ENCODE measurements at regions not wholly inside any gene's neighbourhood (a gene's known extent, or its start where the extent isn't known, plus 50 kb on each side); places are given as distances from the start of the nearest gene placed in this dataset.

DNA sequence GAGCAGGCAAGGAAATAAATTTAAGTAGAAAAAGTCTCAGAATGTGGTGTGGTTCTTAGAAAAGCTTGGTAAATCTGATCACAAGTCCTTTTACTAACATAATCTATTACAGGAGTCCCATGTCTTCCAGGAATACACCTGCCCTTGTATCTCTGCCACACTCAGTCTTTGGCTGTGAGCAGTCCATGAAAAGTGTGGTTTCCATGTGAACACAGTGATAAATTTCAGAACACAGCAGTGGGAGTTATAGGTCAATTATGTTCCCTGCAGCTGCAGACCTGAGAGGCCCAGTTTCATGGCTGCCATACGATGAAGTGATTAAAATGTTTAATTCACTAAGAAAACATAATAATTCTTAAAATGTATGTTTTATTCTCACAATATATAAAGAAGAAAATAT, 366.9 kb upstream of the STAC start:
- no peak overlapping the region for H3K4me3 ChIP-seq (ENCODE audit: low read depth, low read length)
- POLR2A ChIA-PET, result no interaction called here
- H3K9me3 ChIP-seq (ENCODE audit: control insufficient read depth, insufficient read depth, low read depth, low read length), result no peaks in the 10 kb centered on the region
- no peak overlapping the region for H3K27ac ChIP-seq (ENCODE audit: extremely low read depth, low read depth, low read length)
- no peaks in the 10 kb centered on the region for H3K36me3 ChIP-seq (ENCODE audit: control insufficient read depth in 2 of 2, insufficient read depth in 1 of 2, low read length in 2 of 2)
- no peak for TF ChIP-seq ZNF48 (tag by site-specific recombination; IDR thresholded peaks at IDR 0.05)
- TF ChIP-seq ZBTB7A (tag by site-specific recombination; IDR thresholded peaks at IDR 0.05; ENCODE audit: low read depth), result no peak
- no peak for TF ChIP-seq ZNF239 (tag by site-specific recombination; IDR thresholded peaks at IDR 0.05)
- no peak for TF ChIP-seq ZBTB8A (tag by site-specific recombination; IDR thresholded peaks at IDR 0.05)
- TF ChIP-seq, protein P1, sequence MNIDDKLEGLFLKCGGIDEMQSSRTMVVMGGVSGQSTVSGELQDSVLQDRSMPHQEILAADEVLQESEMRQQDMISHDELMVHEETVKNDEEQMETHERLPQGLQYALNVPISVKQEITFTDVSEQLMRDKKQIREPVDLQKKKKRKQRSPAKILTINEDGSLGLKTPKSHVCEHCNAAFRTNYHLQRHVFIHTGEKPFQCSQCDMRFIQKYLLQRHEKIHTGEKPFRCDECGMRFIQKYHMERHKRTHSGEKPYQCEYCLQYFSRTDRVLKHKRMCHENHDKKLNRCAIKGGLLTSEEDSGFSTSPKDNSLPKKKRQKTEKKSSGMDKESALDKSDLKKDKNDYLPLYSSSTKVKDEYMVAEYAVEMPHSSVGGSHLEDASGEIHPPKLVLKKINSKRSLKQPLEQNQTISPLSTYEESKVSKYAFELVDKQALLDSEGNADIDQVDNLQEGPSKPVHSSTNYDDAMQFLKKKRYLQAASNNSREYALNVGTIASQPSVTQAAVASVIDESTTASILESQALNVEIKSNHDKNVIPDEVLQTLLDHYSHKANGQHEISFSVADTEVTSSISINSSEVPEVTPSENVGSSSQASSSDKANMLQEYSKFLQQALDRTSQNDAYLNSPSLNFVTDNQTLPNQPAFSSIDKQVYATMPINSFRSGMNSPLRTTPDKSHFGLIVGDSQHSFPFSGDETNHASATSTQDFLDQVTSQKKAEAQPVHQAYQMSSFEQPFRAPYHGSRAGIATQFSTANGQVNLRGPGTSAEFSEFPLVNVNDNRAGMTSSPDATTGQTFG (tag by site-specific recombination; IDR thresholded peaks at IDR 0.05; ENCODE audit: borderline replicate concordance), result no peak
- TF ChIP-seq ZNF558 (tag by site-specific recombination; IDR thresholded peaks at IDR 0.05), result no peak
- no peak for TF ChIP-seq ZNF341 (tag by site-specific recombination; IDR thresholded peaks at IDR 0.05; ENCODE audit: low read depth)
- TF ChIP-seq ZNF623 (tag by site-specific recombination; IDR thresholded peaks at IDR 0.05), result no peak
- TF ChIP-seq, protein P2, sequence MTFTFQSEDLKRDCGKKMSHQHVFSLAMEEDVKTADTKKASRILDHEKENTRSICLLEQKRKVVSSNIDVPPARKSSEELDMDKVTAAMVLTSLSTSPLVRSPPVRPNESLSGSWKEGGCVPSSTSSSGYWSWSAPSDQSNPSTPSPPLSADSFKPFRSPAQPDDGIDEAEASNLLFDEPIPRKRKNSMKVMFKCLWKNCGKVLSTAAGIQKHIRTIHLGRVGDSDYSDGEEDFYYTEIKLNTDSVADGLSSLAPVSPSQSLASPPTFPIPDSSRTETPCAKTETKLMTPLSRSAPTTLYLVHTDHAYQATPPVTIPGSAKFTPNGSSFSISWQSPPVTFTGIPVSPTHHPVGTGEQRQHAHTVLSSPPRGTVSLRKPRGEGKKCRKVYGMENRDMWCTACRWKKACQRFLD (tag by site-specific recombination; IDR thresholded peaks at IDR 0.05), result no peak
- TF ChIP-seq ZNF548 (tag by site-specific recombination; IDR thresholded peaks at IDR 0.05), result no peak
- TF ChIP-seq ZNF121 (tag by site-specific recombination; IDR thresholded peaks at IDR 0.05), result no peak
- no peak for TF ChIP-seq ZBTB6 (tag by site-specific recombination; IDR thresholded peaks at IDR 0.05)
- TF ChIP-seq, protein P3, sequence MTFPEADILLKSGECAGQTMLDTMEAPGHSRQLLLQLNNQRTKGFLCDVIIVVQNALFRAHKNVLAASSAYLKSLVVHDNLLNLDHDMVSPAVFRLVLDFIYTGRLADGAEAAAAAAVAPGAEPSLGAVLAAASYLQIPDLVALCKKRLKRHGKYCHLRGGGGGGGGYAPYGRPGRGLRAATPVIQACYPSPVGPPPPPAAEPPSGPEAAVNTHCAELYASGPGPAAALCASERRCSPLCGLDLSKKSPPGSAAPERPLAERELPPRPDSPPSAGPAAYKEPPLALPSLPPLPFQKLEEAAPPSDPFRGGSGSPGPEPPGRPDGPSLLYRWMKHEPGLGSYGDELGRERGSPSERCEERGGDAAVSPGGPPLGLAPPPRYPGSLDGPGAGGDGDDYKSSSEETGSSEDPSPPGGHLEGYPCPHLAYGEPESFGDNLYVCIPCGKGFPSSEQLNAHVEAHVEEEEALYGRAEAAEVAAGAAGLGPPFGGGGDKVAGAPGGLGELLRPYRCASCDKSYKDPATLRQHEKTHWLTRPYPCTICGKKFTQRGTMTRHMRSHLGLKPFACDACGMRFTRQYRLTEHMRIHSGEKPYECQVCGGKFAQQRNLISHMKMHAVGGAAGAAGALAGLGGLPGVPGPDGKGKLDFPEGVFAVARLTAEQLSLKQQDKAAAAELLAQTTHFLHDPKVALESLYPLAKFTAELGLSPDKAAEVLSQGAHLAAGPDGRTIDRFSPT (tag by site-specific recombination; IDR thresholded peaks at IDR 0.05), result no peak
- TF ChIP-seq, protein P4, sequence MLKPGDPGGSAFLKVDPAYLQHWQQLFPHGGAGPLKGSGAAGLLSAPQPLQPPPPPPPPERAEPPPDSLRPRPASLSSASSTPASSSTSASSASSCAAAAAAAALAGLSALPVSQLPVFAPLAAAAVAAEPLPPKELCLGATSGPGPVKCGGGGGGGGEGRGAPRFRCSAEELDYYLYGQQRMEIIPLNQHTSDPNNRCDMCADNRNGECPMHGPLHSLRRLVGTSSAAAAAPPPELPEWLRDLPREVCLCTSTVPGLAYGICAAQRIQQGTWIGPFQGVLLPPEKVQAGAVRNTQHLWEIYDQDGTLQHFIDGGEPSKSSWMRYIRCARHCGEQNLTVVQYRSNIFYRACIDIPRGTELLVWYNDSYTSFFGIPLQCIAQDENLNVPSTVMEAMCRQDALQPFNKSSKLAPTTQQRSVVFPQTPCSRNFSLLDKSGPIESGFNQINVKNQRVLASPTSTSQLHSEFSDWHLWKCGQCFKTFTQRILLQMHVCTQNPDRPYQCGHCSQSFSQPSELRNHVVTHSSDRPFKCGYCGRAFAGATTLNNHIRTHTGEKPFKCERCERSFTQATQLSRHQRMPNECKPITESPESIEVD (tag by site-specific recombination; IDR thresholded peaks at IDR 0.05), result no peak
- TF ChIP-seq, protein P5, sequence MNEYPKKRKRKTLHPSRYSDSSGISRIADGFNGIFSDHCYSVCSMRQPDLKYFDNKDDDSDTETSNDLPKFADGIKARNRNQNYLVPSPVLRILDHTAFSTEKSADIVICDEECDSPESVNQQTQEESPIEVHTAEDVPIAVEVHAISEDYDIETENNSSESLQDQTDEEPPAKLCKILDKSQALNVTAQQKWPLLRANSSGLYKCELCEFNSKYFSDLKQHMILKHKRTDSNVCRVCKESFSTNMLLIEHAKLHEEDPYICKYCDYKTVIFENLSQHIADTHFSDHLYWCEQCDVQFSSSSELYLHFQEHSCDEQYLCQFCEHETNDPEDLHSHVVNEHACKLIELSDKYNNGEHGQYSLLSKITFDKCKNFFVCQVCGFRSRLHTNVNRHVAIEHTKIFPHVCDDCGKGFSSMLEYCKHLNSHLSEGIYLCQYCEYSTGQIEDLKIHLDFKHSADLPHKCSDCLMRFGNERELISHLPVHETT (tag by site-specific recombination; IDR thresholded peaks at IDR 0.05), result no peak
- TF ChIP-seq ZNF155 (tag by site-specific recombination; IDR thresholded peaks at IDR 0.05), result no peak
- no peak for TF ChIP-seq SETDB1 (IDR thresholded peaks at IDR 0.05; ENCODE audit: insufficient read length, low read length)
- TF ChIP-seq ZNF133 (tag by site-specific recombination; IDR thresholded peaks at IDR 0.05), result no peak
- TF ChIP-seq ZBTB48 (tag by site-specific recombination; IDR thresholded peaks at IDR 0.05), result no peak
- H3K4me1 ChIP-seq (ENCODE audit: control insufficient read depth, insufficient read depth, low read length), result no peaks in the 10 kb centered on the region
- CTCF ChIA-PET, result no interaction called here

Measured in HEK293 (cell line).